ENCODE measurements at regions not wholly inside any gene's neighbourhood (a gene's known extent, or its start where the extent isn't known, plus 50 kb on each side); places are given as distances from the start of the nearest gene placed in this dataset.

GRCh38 chr6:91827151-91827550, 1240.3 kb upstream of the MAP3K7 start:
- no peaks in the 10 kb centered on the region for H4K20me1 ChIP-seq (ENCODE audit: insufficient read depth)
- DNase-seq, result no peak
- ChIA-PET CTCF (no interaction called here), POLR2A (ENCODE audit: unreplicated experiment) (interaction anchor here (0.7 kb wide), 1 partner anchor 122 kb away, joined by 3 read pairs; no protein-coding TSS in a partner anchor)
- no TSS peak for BruUV-seq (replicated peaks)
- no peaks in the 10 kb centered on the region for H3K9me3 ChIP-seq (ENCODE audit: insufficient read depth, low read depth)
- H3K27me3 ChIP-seq (ENCODE audit: insufficient read depth, low read depth), result no peaks in the 10 kb centered on the region
- H3K27ac ChIP-seq, result no peak overlapping the region
- no peaks in the 10 kb centered on the region for H3K36me3 ChIP-seq (ENCODE audit: low read depth)
- no peak overlapping the region for H3K4me2 ChIP-seq
- no peak overlapping the region for H3K4me3 ChIP-seq
- TF ChIP-seq EZH2 (IDR thresholded peaks at IDR 0.05; ENCODE audit: low read depth) (no peak), CTCF (conservative IDR thresholded peaks at IDR 0.05) (no peak)
- H3F3A ChIP-seq (ENCODE audit: insufficient read depth, low read depth), result no peaks in the 10 kb centered on the region
- no peak overlapping the region for H2AFZ ChIP-seq
- intact Hi-C loops (cut with micrococcal nuclease; ENCODE audit: unreplicated experiment), result no loop called here
- H3K79me2 ChIP-seq (ENCODE audit: low read depth), result no peaks in the 10 kb centered on the region
- no peaks in the 10 kb centered on the region for H3K9me2 ChIP-seq (ENCODE audit: insufficient read depth)
- H3K4me1 ChIP-seq (replicated peaks; ENCODE audit: insufficient read depth), result no peaks in the 10 kb centered on the region

- POLR2A ChIA-PET (ENCODE audit: unreplicated experiment), result no interaction called here
- CTCF ChIA-PET, result no interaction called here
- intact Hi-C loops (cut with micrococcal nuclease; ENCODE audit: unreplicated experiment), result no loop called here
Measured at GRCh38 chr6:91826128-91826527, 1239.3 kb upstream of the MAP3K7 start.

GRCh38 chr6:91824331-91824730, 1237.5 kb upstream of the MAP3K7 start:
- no peak overlapping the region for H3K27ac ChIP-seq
- no peaks in the 10 kb centered on the region for H3K36me3 ChIP-seq (ENCODE audit: low read depth)
- no peaks in the 10 kb centered on the region for H3K27me3 ChIP-seq (ENCODE audit: insufficient read depth, low read depth)
- no peaks in the 10 kb centered on the region for H4K20me1 ChIP-seq (ENCODE audit: insufficient read depth)
- no peak overlapping the region for H3K4me2 ChIP-seq
- H3K79me2 ChIP-seq (ENCODE audit: low read depth), result no peaks in the 10 kb centered on the region
- ChIA-PET POLR2A (ENCODE audit: unreplicated experiment) (no interaction called here), CTCF (no interaction called here)
- TF ChIP-seq EZH2 (IDR thresholded peaks at IDR 0.05; ENCODE audit: low read depth) (no peak), CTCF (conservative IDR thresholded peaks at IDR 0.05) (no peak)
- no peaks in the 10 kb centered on the region for H3K9me2 ChIP-seq (ENCODE audit: insufficient read depth)
- BruUV-seq (replicated peaks), result no TSS peak
- intact Hi-C loops (cut with micrococcal nuclease; ENCODE audit: unreplicated experiment), result no loop called here
- no peak overlapping the region for H3K4me3 ChIP-seq
- no peaks in the 10 kb centered on the region for H3K4me1 ChIP-seq (replicated peaks; ENCODE audit: insufficient read depth)
- H3F3A ChIP-seq (ENCODE audit: insufficient read depth, low read depth), result no peaks in the 10 kb centered on the region
- no peaks in the 10 kb centered on the region for H3K9me3 ChIP-seq (ENCODE audit: insufficient read depth, low read depth)
- no peak for DNase-seq
- H2AFZ ChIP-seq, result no peak overlapping the region

More at GRCh38 chr6:91826128-91826527, 1239.3 kb upstream of the MAP3K7 start:
- no peak overlapping the region for H3K4me3 ChIP-seq
- no peak for DNase-seq
- no peaks in the 10 kb centered on the region for H3K9me3 ChIP-seq (ENCODE audit: insufficient read depth, low read depth)
- H3K79me2 ChIP-seq (ENCODE audit: low read depth), result no peaks in the 10 kb centered on the region
- no peaks in the 10 kb centered on the region for H3K4me1 ChIP-seq (replicated peaks; ENCODE audit: insufficient read depth)
- no peak for TF ChIP-seq EZH2 (IDR thresholded peaks at IDR 0.05; ENCODE audit: low read depth)
- no peak for TF ChIP-seq CTCF (conservative IDR thresholded peaks at IDR 0.05)
- no peak overlapping the region for H3K4me2 ChIP-seq
- H3F3A ChIP-seq (ENCODE audit: insufficient read depth, low read depth), result no peaks in the 10 kb centered on the region
- H4K20me1 ChIP-seq (ENCODE audit: insufficient read depth), result no peaks in the 10 kb centered on the region
- no peaks in the 10 kb centered on the region for H3K36me3 ChIP-seq (ENCODE audit: low read depth)
- no TSS peak for BruUV-seq (replicated peaks)
- no peaks in the 10 kb centered on the region for H3K9me2 ChIP-seq (ENCODE audit: insufficient read depth)
- H3K27ac ChIP-seq, result no peak overlapping the region
- H3K27me3 ChIP-seq (ENCODE audit: insufficient read depth, low read depth), result no peaks in the 10 kb centered on the region
- no peak overlapping the region for H2AFZ ChIP-seq
